Coronary artery (tissue), 2 donors: ENCODE measurements at regions not wholly inside any gene's neighbourhood (a gene's known extent, or its start where the extent isn't known, plus 50 kb on each side); places are given as distances from the start of the nearest gene placed in this dataset.

Experiments
- DNase-seq: peaks from one replicate; pipeline ENCODE4 v3.0.0-alpha.2; 2017; ENCODE audit warnings: low spot score
- H3K27ac ChIP-seq, 2 donors: fragments of 200-600 bp; sonication (generic); one replicate each; pipeline ENCODE4 v1.5.1; 2016 to 2019
- H3K4me3 ChIP-seq: fragments of 200-600 bp; sonication (generic); 2 replicates; pipeline ENCODE4 v1.5.1; 2016; ENCODE audit warnings: mild to moderate bottlenecking, moderate library complexity
- TF ChIP-seq, protein P1 (sequence below): fragments of 200-600 bp; sonication (generic); IDR thresholded peaks from one replicate; pipeline ENCODE4 v1.5.1; 2019; ENCODE audit warnings: antibody characterized with exemption

DNA sequence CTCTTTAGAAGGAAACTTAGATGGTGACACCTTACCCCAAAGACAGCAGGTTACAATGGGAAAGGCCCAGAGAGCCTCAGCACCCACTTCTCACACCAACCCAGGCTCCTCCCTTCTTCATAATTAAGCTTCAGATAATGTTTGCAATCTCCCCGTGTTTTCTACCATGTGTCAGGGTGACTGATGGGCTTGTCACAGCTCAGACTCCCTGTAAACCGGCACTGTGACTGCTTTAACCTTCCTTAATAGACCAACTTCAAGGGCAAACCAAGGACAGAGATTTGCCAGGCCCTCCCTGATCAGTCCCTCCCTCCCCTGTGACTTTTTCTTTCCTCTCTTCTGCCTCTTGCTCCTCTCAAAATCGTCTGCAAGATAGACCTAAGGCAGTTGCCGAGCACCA, 760.6 kb upstream of the EEF2KMT start:
- DNase-seq: no peak
- H3K27ac ChIP-seq: no peak overlapping the region
- TF ChIP-seq, protein P1, sequence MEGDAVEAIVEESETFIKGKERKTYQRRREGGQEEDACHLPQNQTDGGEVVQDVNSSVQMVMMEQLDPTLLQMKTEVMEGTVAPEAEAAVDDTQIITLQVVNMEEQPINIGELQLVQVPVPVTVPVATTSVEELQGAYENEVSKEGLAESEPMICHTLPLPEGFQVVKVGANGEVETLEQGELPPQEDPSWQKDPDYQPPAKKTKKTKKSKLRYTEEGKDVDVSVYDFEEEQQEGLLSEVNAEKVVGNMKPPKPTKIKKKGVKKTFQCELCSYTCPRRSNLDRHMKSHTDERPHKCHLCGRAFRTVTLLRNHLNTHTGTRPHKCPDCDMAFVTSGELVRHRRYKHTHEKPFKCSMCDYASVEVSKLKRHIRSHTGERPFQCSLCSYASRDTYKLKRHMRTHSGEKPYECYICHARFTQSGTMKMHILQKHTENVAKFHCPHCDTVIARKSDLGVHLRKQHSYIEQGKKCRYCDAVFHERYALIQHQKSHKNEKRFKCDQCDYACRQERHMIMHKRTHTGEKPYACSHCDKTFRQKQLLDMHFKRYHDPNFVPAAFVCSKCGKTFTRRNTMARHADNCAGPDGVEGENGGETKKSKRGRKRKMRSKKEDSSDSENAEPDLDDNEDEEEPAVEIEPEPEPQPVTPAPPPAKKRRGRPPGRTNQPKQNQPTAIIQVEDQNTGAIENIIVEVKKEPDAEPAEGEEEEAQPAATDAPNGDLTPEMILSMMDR: no peak

DNA sequence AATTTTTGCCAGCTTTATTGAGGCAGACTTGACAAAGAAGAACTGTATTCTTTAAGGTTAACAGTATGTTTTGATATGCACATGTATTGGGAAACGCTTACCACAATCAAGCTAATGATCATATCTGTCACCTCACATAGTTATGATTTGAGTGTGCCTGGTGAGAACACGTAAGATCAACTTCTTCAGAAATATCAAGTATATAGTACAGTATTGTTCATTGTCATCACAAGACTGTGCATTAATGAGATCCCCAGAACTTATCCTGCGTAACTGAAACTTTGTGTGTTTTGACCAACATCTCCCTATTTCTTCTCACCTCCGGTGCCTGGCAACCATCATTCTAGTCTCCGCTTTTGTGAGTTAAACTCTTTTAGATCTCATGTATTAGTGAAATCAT, 756.4 kb upstream of the EEF2KMT start:
- no peak for DNase-seq
- Histone ChIP-seq H3K4me3 (no peak overlapping the region), H3K27ac (no peak overlapping the region)
- TF ChIP-seq, protein P1: no peak

More for the DNA sequence above, 760.6 kb upstream of the EEF2KMT start:
- H3K4me3 ChIP-seq: no peak overlapping the region

DNA sequence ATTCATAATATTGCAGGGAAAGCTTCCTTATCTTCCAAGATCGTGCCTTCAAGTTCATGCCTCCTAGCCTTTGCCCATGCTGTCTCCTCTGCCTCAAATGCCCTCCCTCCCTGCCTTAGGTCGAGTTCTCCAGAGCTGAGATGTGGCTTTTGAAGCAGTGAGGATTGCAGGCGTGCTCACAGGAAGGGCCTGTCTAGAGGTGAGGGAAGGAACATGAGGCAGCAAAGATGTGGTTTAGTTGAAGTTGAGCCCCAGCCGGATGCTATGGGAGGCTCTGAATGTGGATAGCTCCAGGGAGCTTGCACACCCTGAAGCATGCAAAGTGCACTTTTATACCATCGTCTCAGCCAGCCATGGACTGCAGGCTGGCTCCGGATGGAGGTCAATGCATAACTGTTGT, 754.6 kb upstream of the EEF2KMT start:
- TF ChIP-seq, protein P1: no peak
- DNase-seq: no peak
- no peak overlapping the region for H3K4me3 ChIP-seq

DNA sequence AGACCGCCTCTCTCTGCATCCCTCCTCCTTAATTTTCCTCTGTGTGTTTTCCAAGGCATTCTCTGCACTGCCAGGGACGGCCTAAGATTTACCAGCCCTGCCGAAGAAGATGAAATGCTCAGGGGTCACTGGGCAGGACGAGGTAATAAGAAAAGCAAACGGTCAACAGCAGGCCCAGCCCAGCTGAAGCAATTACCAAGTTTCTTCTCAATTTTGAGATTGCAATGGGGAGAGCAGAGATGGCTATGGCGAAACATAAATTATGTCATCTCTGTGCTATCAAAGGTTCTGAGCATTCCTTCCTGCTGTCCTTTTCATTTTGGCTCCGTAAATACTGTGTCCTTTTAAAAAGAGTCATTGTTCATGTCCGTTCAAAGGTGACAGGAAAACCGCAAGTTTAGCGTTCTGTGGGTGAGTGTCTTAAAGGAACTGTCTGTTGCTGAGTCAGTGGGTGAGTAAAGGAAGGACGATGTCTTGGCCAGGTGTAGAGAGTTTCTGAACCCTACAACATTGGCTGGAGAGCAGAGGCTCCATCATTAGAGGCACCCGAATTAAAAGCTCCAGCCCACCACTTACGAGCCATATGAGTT, 753.9 kb upstream of the EEF2KMT start:
- no peak overlapping the region for H3K4me3 ChIP-seq
- no peak overlapping the region for H3K27ac ChIP-seq
- no peak for DNase-seq
- TF ChIP-seq, protein P1: no peak

More for the DNA sequence above, 754.6 kb upstream of the EEF2KMT start:
- H3K27ac ChIP-seq: no peak overlapping the region

DNA sequence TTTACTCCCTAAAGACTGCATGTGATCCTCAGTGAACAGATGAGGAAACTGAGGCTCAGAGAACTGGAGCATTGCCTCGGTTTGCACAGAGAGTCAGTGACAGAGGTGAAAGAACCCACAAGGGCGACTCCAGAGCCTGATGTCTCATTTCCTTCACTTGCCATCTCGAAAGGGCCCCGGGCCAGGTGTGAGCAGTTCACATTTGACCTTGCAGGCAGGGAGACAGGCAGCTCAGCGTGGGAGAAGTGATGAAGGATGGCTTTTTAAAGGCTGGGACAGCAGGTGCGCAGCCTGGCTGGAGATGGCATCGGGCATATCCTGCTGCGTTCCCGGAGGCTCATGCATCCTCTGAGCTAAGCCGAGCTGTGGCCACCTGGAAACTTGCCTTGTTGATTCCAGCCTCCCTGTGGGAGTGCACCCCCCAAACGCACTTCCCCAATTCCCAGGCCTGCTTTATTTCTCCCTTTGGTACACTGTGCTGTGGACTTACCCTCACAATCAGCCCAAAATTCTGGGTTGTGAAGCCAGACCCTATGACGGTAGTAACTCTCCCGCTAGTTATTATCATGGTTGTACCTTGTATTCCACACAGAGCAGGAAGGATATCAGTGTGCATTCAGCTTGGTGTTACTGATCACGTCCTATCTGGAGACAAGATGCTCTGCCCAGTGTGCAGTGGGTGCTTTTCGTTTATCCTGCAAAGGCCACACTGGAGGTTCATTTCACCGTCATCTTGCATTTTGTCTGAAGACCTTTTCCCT, 753.2 kb upstream of the EEF2KMT start:
- DNase-seq: no peak
- TF ChIP-seq, protein P1: no peak
- no peak overlapping the region for H3K27ac ChIP-seq
- H3K4me3 ChIP-seq: no peak overlapping the region

DNA sequence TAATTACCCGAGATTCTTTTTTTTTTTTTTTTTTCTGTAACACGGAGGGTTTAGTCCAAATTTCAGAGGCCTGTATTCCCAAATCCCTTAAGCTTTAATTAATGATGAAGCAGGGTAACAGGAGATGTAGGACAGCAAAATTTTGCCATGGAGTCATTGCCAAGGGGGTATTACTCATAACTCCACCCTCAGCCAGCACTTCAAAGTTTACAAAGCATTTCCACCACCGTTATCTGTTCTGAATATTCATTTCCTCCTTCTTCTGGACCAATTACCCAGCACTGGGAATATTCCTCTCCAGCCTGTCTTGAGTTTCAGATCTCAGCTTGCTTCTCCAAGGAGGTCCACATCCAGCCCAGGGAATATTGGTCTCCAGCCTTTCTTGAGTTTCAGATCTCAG, 747.5 kb upstream of the EEF2KMT start:
- TF ChIP-seq, protein P1: no peak
- Histone ChIP-seq H3K27ac (no peak overlapping the region), H3K4me3 (no peak overlapping the region)
- DNase-seq: no peak

DNA sequence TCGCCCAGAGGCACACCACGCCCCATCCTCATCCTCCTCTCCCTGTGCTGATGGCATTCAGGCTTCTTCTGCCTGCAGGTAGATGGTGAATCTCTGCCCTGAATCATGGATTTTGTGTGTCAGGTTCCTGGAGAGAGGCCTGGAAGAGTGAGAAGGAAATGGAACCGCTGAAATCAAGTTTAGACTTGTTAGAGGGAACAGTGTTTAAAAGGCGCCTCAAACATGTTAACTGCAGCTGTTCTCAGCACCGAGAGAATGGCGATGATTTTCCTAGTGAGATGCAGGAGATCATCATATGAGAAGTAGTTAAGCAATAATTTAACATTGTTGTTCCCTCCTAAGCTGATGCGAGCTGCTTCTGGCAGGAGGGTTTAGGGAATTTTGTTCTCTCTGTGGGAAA, 744.4 kb upstream of the EEF2KMT start:
- no peak for DNase-seq
- TF ChIP-seq, protein P1: no peak
- no peak overlapping the region for H3K27ac ChIP-seq
- H3K4me3 ChIP-seq: no peak overlapping the region
